ENCODE measurements at regions not wholly inside any gene's neighbourhood (a gene's known extent, or its start where the extent isn't known, plus 50 kb on each side); places are given as distances from the start of the nearest gene placed in this dataset.

DNA sequence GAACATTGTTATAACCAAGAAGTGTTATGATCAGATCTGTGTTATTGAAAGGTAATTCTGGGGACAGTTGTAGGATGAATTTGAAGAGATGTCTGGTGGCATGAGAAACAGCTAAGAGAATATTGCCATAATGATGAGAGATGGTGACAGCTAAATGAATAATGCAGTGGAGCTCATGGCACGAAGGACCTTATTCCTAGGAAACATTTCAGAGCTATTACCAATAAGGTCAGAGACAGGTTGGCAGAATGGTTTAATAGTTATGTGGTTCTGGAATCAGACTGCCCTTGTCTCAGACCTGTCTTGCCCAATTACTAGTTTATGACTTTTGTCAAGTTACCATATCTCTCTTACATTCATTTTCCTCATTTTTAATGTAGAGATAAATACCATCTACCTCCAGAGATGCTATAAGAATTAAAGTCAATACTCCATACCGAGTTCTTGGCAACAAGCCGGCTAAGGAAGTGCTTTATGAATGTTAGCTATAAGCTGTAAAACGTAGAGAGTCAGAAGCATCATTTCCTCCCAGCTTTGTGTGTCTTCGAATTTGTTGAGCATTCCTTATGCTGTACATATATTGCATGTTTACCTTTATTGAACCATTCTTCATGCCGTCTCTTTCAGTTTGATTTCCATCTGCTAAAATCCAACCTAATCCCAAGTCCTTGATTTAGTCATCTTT, 73.6 kb upstream of the COL5A2 start:
- Histone ChIP-seq H3K27ac (peak overlapping the region; percentile 62), H3K4me1 (ENCODE audit: insufficient read depth) (peaks cover 17% of the 10 kb centered on the region), H4K20me1 (ENCODE audit: insufficient read depth, poor library complexity, severe bottlenecking) (no peaks in the 10 kb centered on the region), H3K9me2 (replicated peaks; ENCODE audit: insufficient read depth) (no peaks in the 10 kb centered on the region), H2AFZ (no peak overlapping the region), H3K79me2 (no peaks in the 10 kb centered on the region), H3K4me3 (no peak overlapping the region), H3K36me3 (replicated peaks; ENCODE audit: insufficient read depth, low read depth) (no peaks in the 10 kb centered on the region), H3K4me2 (peak overlapping the region; percentile 39), H3K27me3 (no peaks in the 10 kb centered on the region), H3K9me3 (ENCODE audit: low read depth) (no peaks in the 10 kb centered on the region)
- 68% methylated on average over 6 of the region's 6 CpGs for WGBS (ENCODE audit: low lambda C conversion rate, missing lambda C conversion rate)
- TF ChIP-seq, protein P1, sequence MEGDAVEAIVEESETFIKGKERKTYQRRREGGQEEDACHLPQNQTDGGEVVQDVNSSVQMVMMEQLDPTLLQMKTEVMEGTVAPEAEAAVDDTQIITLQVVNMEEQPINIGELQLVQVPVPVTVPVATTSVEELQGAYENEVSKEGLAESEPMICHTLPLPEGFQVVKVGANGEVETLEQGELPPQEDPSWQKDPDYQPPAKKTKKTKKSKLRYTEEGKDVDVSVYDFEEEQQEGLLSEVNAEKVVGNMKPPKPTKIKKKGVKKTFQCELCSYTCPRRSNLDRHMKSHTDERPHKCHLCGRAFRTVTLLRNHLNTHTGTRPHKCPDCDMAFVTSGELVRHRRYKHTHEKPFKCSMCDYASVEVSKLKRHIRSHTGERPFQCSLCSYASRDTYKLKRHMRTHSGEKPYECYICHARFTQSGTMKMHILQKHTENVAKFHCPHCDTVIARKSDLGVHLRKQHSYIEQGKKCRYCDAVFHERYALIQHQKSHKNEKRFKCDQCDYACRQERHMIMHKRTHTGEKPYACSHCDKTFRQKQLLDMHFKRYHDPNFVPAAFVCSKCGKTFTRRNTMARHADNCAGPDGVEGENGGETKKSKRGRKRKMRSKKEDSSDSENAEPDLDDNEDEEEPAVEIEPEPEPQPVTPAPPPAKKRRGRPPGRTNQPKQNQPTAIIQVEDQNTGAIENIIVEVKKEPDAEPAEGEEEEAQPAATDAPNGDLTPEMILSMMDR (IDR thresholded peaks at IDR 0.05; ENCODE audit: poor library complexity): no peak
- TF ChIP-seq EZH2 (IDR thresholded peaks at IDR 0.05; ENCODE audit: borderline replicate concordance): no peak
- TF ChIP-seq EZH2phosphoT487 (IDR thresholded peaks at IDR 0.05; ENCODE audit: low read depth, severe bottlenecking, unreplicated experiment): no peak
- DNase-seq (ENCODE audit: low spot score): no peak

DNA sequence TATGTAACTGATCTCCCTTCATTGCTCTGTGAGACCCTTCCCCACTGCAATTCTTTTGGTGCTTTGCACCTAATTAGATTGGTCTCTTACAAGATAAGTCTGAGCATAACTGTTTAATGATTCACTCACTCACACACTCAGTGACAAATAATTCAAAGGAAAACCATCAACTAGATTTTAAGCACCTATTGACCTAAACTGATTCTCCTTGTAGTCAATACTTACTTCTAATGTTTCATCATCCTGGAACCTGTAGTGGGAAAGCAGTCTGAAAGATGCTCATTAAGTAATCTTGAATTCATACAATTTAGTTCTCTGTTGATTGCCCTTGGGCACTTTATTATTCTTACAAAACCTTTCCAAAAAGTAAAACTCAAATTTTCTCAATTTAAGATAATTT, 74.3 kb upstream of the COL5A2 start:
- peak overlapping the region; percentile 62 for H3K27ac ChIP-seq
- peak overlapping the region; percentile 39 for H3K4me2 ChIP-seq
- TF ChIP-seq EZH2 (IDR thresholded peaks at IDR 0.05; ENCODE audit: borderline replicate concordance) (no peak), EZH2phosphoT487 (IDR thresholded peaks at IDR 0.05; ENCODE audit: low read depth, severe bottlenecking, unreplicated experiment) (no peak)
- TF ChIP-seq, protein P1 (IDR thresholded peaks at IDR 0.05; ENCODE audit: poor library complexity): no peak
- H3K36me3 ChIP-seq (replicated peaks; ENCODE audit: insufficient read depth, low read depth): no peaks in the 10 kb centered on the region
- DNase-seq (ENCODE audit: low spot score): no peak
- no peaks in the 10 kb centered on the region for H3K27me3 ChIP-seq
- no peaks in the 10 kb centered on the region for H3K9me3 ChIP-seq (ENCODE audit: low read depth)
- no peaks in the 10 kb centered on the region for H3K9me2 ChIP-seq (replicated peaks; ENCODE audit: insufficient read depth)
- H3K79me2 ChIP-seq: no peaks in the 10 kb centered on the region
- H4K20me1 ChIP-seq (ENCODE audit: insufficient read depth, poor library complexity, severe bottlenecking): no peaks in the 10 kb centered on the region
- no peak overlapping the region for H3K4me3 ChIP-seq
- H3K4me1 ChIP-seq (ENCODE audit: insufficient read depth): peaks cover 17% of the 10 kb centered on the region
- no peak overlapping the region for H2AFZ ChIP-seq

DNA sequence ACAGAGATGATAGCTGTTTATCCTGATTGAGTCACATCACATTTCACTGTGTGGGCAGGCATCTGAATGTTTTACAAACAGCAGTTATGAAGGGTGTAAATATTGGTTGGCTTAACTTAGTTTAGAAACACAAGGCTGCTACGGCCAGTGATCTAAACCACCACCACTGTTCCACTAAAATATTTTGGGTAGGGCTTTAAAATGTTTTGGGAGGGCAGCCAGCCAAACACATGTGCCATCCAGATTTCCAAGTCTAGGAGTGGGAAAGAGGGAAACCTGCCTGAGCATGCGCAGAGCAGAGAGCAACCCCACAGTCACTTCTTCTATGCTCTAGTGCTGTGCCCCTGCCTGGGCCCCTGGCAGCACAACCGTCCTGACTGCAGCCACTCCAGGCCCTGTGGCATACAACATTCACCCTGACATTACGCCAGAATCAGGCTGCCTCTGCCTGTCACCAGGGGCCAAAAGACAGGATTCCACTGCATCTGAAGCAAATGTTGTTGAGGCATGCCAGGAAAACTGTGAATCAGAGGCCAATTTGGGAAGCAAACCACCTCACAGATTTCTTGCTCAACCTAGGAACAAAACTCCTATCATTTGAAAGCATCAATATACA, 74.8 kb upstream of the COL5A2 start:
- Histone ChIP-seq H2AFZ (no peak overlapping the region), H3K36me3 (replicated peaks; ENCODE audit: insufficient read depth, low read depth) (no peaks in the 10 kb centered on the region), H3K27me3 (no peaks in the 10 kb centered on the region), H4K20me1 (ENCODE audit: insufficient read depth, poor library complexity, severe bottlenecking) (no peaks in the 10 kb centered on the region), H3K4me1 (ENCODE audit: insufficient read depth) (peaks cover 17% of the 10 kb centered on the region), H3K9me3 (ENCODE audit: low read depth) (no peaks in the 10 kb centered on the region), H3K9me2 (replicated peaks; ENCODE audit: insufficient read depth) (no peaks in the 10 kb centered on the region), H3K79me2 (no peaks in the 10 kb centered on the region), H3K27ac (peak overlapping the region; percentile 62), H3K4me3 (no peak overlapping the region), H3K4me2 (peak overlapping the region; percentile 39)
- peak; percentile 39 for DNase-seq (ENCODE audit: low spot score)
- 52% methylated on average over 4 of the region's 4 CpGs for WGBS (ENCODE audit: low lambda C conversion rate, missing lambda C conversion rate)
- TF ChIP-seq EZH2phosphoT487 (IDR thresholded peaks at IDR 0.05; ENCODE audit: low read depth, severe bottlenecking, unreplicated experiment) (no peak), EZH2 (IDR thresholded peaks at IDR 0.05; ENCODE audit: borderline replicate concordance) (no peak)
- TF ChIP-seq, protein P1 (IDR thresholded peaks at IDR 0.05; ENCODE audit: poor library complexity): no peak
